RWPE2 (cell line): ENCODE measurements at regions not wholly inside any gene's neighbourhood (a gene's known extent, or its start where the extent isn't known, plus 50 kb on each side); places are given as distances from the start of the nearest gene placed in this dataset.

Experiments used
- ATAC-seq: fragments of 200-7000 bp; cut with Tn5 transposase; 3 replicates; pipeline ENCODE4 v1.9.1; 2021; ENCODE audit warnings: low read depth
- DNase-seq: peaks from one replicate; pipeline ENCODE4 v3.0.0-alpha.2; 2020; ENCODE audit warnings: low spot score
- H3K27ac ChIP-seq: fragments of 450-650 bp; 2 replicates; pipeline ENCODE4 v1.5.1; 2017; ENCODE audit warnings: mild to moderate bottlenecking; ENCODE audit not compliant: poor library complexity, severe bottlenecking
- H3K27me3 ChIP-seq: fragments of 250-450 bp; sonication (Bioruptor Pico); 2 replicates; pipeline ENCODE4 v1.5.1; 2021; ENCODE audit warnings: mild to moderate bottlenecking, moderate library complexity; ENCODE audit not compliant: insufficient read depth, poor library complexity, severe bottlenecking
- H3K36me3 ChIP-seq: fragments of 250-450 bp; sonication (Bioruptor Pico); 2 replicates; pipeline ENCODE4 v1.5.1; 2020; ENCODE audit warnings: low read depth, mild to moderate bottlenecking, moderate library complexity
- H3K4me1 ChIP-seq: fragments of 250-450 bp; sonication (Bioruptor Pico); 2 replicates; pipeline ENCODE4 v1.5.1; 2021; ENCODE audit warnings: mild to moderate bottlenecking, moderate library complexity; ENCODE audit not compliant: insufficient read depth, poor library complexity, severe bottlenecking
- H3K4me3 ChIP-seq: fragments of 250-450 bp; sonication (Bioruptor Pico); 2 replicates; pipeline ENCODE4 v1.5.1; 2021; ENCODE audit warnings: mild to moderate bottlenecking, moderate library complexity; ENCODE audit not compliant: severe bottlenecking
- H3K9me3 ChIP-seq: fragments of 250-450 bp; sonication (Bioruptor Pico); 2 replicates; pipeline ENCODE4 v1.5.1; 2021; ENCODE audit warnings: mild to moderate bottlenecking, moderate library complexity; ENCODE audit not compliant: severe bottlenecking
- TF ChIP-seq, protein P1 (sequence below): fragments of 450-650 bp; IDR thresholded peaks from one replicate; pipeline ENCODE4 v1.5.1; 2017; ENCODE audit warnings: mild to moderate bottlenecking, moderate library complexity; ENCODE audit not compliant: poor library complexity, severe bottlenecking

DNA sequence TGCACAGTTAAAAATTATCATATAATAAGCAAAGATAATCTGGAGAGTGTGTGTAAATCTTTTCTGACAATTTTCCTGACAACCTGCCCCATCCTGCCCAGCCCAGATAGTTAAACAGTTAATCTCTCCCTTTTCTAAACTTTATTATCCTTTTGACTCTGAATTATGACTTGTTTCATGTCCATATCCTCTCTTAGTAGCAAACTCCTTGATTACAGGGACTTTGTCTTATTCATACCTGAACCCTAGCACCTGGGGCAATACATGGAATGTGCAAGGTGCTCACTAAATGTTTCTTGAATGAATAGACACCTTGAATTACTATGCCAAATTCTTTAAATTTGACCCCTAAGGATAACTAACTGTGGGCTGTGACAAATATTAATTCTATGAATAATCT lies 186.7 kb downstream of the FAM170A start:
- H3K27me3 ChIP-seq: no peaks in the 10 kb centered on the region
- no peaks in the 10 kb centered on the region for H3K4me1 ChIP-seq
- ATAC-seq: peak; percentile 33; the same call in 1 of the 3 replicates
- no peak for DNase-seq
- no peaks in the 10 kb centered on the region for H3K36me3 ChIP-seq
- H3K4me3 ChIP-seq: no peak overlapping the region
- TF ChIP-seq, protein P1, sequence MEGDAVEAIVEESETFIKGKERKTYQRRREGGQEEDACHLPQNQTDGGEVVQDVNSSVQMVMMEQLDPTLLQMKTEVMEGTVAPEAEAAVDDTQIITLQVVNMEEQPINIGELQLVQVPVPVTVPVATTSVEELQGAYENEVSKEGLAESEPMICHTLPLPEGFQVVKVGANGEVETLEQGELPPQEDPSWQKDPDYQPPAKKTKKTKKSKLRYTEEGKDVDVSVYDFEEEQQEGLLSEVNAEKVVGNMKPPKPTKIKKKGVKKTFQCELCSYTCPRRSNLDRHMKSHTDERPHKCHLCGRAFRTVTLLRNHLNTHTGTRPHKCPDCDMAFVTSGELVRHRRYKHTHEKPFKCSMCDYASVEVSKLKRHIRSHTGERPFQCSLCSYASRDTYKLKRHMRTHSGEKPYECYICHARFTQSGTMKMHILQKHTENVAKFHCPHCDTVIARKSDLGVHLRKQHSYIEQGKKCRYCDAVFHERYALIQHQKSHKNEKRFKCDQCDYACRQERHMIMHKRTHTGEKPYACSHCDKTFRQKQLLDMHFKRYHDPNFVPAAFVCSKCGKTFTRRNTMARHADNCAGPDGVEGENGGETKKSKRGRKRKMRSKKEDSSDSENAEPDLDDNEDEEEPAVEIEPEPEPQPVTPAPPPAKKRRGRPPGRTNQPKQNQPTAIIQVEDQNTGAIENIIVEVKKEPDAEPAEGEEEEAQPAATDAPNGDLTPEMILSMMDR: no peak
- no peaks in the 10 kb centered on the region for H3K9me3 ChIP-seq
- H3K27ac ChIP-seq: peak overlapping the region; percentile 18

DNA sequence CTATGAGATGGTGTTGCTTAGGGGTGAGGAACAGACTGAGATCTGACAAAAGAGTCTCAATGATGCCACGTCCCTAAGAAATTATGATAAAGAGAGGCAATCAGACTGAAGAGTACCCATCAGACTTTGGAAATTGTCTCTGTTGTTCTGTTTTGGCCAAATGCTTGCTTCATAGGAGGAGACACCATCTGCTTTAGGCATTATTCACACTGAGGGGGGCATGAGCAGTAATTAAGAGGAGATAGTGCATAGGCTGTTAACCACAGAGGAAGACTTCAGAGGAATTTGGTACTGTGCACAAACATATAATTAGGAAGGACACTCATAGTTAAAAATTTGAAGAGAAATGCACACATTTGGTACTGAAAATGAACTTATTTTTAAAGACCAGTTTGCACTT lies 190.7 kb downstream of the FAM170A start:
- H3K4me1 ChIP-seq: no peaks in the 10 kb centered on the region
- DNase-seq: no peak
- H3K27me3 ChIP-seq: no peaks in the 10 kb centered on the region
- H3K4me3 ChIP-seq: no peak overlapping the region
- no peak overlapping the region for H3K27ac ChIP-seq
- no peaks in the 10 kb centered on the region for H3K36me3 ChIP-seq
- H3K9me3 ChIP-seq: no peaks in the 10 kb centered on the region
- TF ChIP-seq, protein P1: no peak
- no peak for ATAC-seq

DNA sequence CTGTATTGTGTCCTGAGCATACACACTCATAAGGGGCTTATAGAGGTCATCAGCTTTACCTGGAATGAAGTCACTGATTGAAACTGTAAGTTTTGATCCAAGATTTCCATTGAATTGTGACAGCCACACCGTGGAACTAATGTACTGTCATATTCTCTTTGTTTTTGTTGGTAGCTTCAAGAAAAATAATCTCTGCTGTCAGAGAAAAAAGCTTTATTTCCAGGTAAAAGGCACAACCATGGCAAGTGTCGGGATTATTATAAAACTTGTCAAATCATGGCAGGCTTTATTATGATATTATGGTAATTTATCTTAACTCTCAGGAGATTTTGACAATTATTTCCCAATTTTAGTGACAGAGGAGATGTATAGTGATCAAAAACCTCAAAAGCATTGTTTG lies 191.2 kb downstream of the FAM170A start:
- no peaks in the 10 kb centered on the region for H3K4me1 ChIP-seq
- no peak overlapping the region for H3K4me3 ChIP-seq
- DNase-seq: no peak
- H3K36me3 ChIP-seq: no peaks in the 10 kb centered on the region
- no peaks in the 10 kb centered on the region for H3K27me3 ChIP-seq
- H3K9me3 ChIP-seq: no peaks in the 10 kb centered on the region
- no peak overlapping the region for H3K27ac ChIP-seq
- no peak for ATAC-seq
- TF ChIP-seq, protein P1: no peak

DNA sequence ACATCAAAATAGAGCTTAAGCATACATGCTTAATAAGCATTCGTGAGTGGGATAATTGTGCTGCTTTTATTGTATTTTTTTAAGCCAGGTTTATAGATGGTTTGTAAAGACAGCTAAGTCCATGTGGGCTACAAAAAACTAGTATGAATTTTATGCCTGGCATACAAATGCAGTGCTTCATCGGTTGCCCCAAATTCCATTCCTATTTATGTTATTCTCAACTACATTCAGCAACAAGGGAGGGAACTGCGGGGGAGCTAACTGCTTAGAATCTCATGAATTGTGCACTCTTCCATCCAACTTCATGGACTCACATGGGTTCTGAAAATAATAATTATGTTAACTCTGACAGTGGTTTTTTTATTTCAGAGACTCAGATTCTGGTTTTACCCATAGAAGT lies 199.2 kb downstream of the FAM170A start:
- Histone ChIP-seq H3K4me3 (no peak overlapping the region), H3K9me3 (no peaks in the 10 kb centered on the region), H3K4me1 (no peaks in the 10 kb centered on the region), H3K27me3 (no peaks in the 10 kb centered on the region), H3K36me3 (no peaks in the 10 kb centered on the region), H3K27ac (no peak overlapping the region)
- ATAC-seq: no peak
- TF ChIP-seq, protein P1: no peak
- no peak for DNase-seq

DNA sequence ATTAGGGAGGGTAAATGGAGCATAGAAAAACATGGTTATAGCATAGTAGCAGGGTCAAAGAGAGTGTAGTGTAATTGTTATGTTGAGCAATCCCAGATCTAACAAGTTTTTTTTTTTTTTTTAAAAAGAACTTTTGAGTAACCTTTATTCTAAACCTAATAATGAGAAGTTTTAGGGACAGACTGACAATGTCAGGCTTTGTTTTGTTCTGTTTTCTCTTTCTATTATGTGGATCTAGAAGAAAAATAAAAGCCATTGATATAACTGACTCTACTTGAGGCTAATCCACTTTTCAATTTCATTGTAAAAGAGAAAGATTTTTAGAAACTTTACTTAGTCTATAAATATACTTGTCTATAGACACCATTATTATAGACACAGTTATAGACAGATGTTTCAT lies 200.0 kb downstream of the FAM170A start:
- no peak for ATAC-seq
- Histone ChIP-seq H3K27ac (no peak overlapping the region), H3K27me3 (no peaks in the 10 kb centered on the region)

More for the DNA sequence above, 200.0 kb downstream of the FAM170A start:
- TF ChIP-seq, protein P1: no peak
- no peak overlapping the region for H3K4me3 ChIP-seq
- H3K4me1 ChIP-seq: no peaks in the 10 kb centered on the region
- DNase-seq: no peak
- no peaks in the 10 kb centered on the region for H3K9me3 ChIP-seq
- H3K36me3 ChIP-seq: no peaks in the 10 kb centered on the region
